ENCODE measurements at regions not wholly inside any gene's neighbourhood (a gene's known extent, or its start where the extent isn't known, plus 50 kb on each side); places are given as distances from the start of the nearest gene placed in this dataset.

DNA sequence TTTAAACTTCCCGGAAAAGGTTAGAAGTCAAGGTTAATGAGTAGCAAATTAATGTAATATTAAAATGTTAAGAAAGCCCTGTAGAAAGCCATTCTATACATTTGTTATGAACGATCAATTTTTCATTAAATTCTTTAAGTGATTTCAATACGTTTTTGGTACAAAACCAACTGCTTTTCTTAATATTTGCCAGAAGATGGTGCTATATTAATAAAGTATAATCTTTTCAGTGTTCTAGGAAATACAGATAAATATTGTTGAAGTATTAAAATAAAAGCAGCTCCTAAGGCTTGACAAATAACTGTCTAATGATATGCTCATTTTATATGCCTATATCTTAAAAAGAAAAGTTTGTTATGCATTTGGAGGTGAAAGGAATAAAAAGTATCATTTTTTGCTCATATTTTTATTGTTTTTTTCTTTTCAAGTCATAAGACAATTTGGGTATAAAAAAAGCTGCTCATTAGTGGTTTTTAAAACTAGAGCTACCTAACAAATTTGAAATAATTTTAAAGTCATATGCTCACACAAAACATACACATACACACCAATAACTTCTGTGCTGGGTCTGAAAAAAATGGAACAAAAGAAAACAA is 130.3 kb upstream of the POT1 start:
- no peak for TF ChIP-seq POLR2AphosphoS5 (IDR thresholded peaks at IDR 0.05; ENCODE audit: low read depth, low read length)
- TF ChIP-seq TAF1 (IDR thresholded peaks at IDR 0.05; ENCODE audit: borderline replicate concordance, low read depth, low read length) = no peak
- no peak for TF ChIP-seq POLR2A (IDR thresholded peaks at IDR 0.05; ENCODE audit: low read depth, low read length)
